Panc1 (cell line): ENCODE measurements at regions not wholly inside any gene's neighbourhood (a gene's known extent, or its start where the extent isn't known, plus 50 kb on each side); places are given as distances from the start of the nearest gene placed in this dataset.

ENCODE experiments used
- POLR2AphosphoS5 ChIP-seq: IDR thresholded peaks from 2 replicates; pipeline ENCODE4 v1.6.1; 2012; ENCODE audit warnings: mild to moderate bottlenecking, low read depth, low read length, moderate library complexity
- TCF7L2 ChIP-seq: IDR thresholded peaks from 2 replicates; pipeline ENCODE4 v1.6.1; 2011; ENCODE audit warnings: mild to moderate bottlenecking, low read depth, low read length, inconsistent platforms
- TF ChIP-seq, protein P1 (sequence below): fragments of 450-650 bp; IDR thresholded peaks from 2 replicates; pipeline ENCODE4 v1.5.1; 2017; ENCODE audit warnings: mild to moderate bottlenecking

DNA sequence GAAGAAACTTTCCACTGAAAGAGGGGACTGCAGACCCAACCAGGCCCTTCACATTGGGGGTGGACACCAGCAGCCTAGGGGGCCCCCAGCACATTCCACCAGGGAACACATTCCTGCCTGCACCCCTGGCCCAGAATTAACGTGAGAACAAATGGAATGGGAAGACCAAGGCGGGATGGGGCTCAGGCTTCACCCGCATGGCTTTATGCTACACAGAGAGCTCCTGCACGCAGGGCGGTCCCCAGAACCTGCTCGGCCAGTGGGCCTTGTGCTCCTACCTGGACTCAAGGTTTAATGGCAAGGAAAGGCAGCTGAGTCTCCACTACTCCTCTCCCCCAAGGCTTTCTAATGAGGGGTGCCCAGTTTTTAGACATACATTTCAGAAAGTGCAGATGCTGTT is 146.3 kb upstream of the GPR26 start:
- TF ChIP-seq, protein P1, sequence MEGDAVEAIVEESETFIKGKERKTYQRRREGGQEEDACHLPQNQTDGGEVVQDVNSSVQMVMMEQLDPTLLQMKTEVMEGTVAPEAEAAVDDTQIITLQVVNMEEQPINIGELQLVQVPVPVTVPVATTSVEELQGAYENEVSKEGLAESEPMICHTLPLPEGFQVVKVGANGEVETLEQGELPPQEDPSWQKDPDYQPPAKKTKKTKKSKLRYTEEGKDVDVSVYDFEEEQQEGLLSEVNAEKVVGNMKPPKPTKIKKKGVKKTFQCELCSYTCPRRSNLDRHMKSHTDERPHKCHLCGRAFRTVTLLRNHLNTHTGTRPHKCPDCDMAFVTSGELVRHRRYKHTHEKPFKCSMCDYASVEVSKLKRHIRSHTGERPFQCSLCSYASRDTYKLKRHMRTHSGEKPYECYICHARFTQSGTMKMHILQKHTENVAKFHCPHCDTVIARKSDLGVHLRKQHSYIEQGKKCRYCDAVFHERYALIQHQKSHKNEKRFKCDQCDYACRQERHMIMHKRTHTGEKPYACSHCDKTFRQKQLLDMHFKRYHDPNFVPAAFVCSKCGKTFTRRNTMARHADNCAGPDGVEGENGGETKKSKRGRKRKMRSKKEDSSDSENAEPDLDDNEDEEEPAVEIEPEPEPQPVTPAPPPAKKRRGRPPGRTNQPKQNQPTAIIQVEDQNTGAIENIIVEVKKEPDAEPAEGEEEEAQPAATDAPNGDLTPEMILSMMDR, result no peak
- no peak for TF ChIP-seq TCF7L2
- TF ChIP-seq POLR2AphosphoS5, result no peak
